Mesenchymal stem cell (in vitro differentiated cells and primary cell): ENCODE measurements at regions not wholly inside any gene's neighbourhood (a gene's known extent, or its start where the extent isn't known, plus 50 kb on each side); places are given as distances from the start of the nearest gene placed in this dataset.
A peak's percentile ranks its signal among the peaks of the same experiment; 100 is the strongest.

Source experiments
- DNase-seq: peaks from one replicate; pipeline ENCODE4 v3.0.0-alpha.2; 2013
- H2AFZ ChIP-seq: one replicate; pipeline ENCODE4 v1.6.1; 2013; ENCODE audit warnings: low read depth, mild to moderate bottlenecking, control low read depth, inconsistent platforms, low read length, moderate library complexity
- H2AK5ac ChIP-seq: 2 replicates; pipeline ENCODE4 v1.6.1; 2013; ENCODE audit warnings: low read length, moderate library complexity, mild to moderate bottlenecking, inconsistent platforms; ENCODE audit not compliant: severe bottlenecking
- H2BK120ac ChIP-seq: one replicate; pipeline ENCODE4 v1.6.1; 2013; ENCODE audit warnings: low read depth, mild to moderate bottlenecking, inconsistent platforms, low read length, moderate library complexity
- H2BK12ac ChIP-seq, 2 experiments: one replicate each; pipeline ENCODE4 v1.6.1; 2013; ENCODE audit warnings: inconsistent platforms in 2 of 2, low read length in 2 of 2, mild to moderate bottlenecking in 2 of 2, moderate library complexity in 2 of 2, control low read depth in 1 of 2
- H2BK15ac ChIP-seq: one replicate; pipeline ENCODE4 v1.6.1; 2013; ENCODE audit warnings: mild to moderate bottlenecking, low read depth, inconsistent platforms; ENCODE audit not compliant: poor library complexity, severe bottlenecking
- H2BK5ac ChIP-seq: 2 replicates; pipeline ENCODE4 v1.6.1; 2013; ENCODE audit warnings: low read depth, mild to moderate bottlenecking, low read length, control low read depth, inconsistent platforms; ENCODE audit not compliant: poor library complexity, severe bottlenecking
- H3K14ac ChIP-seq, 2 experiments: one replicate each; pipeline ENCODE4 v1.6.1; 2013; ENCODE audit warnings: inconsistent platforms in 2 of 2, low read length in 2 of 2, control low read depth in 1 of 2, mild to moderate bottlenecking in 1 of 2, moderate library complexity in 1 of 2
- H3K18ac ChIP-seq, 2 experiments: one replicate each; pipeline ENCODE4 v1.6.1; 2013; ENCODE audit warnings: inconsistent platforms in 2 of 2, low read length in 2 of 2, control low read depth in 1 of 2, low read depth in 1 of 2, mild to moderate bottlenecking in 1 of 2
- H3K23ac ChIP-seq, 2 experiments: one replicate each; pipeline ENCODE4 v1.6.1; 2013; ENCODE audit warnings: inconsistent platforms in 2 of 2, low read length in 2 of 2, mild to moderate bottlenecking in 2 of 2, moderate library complexity in 2 of 2, control low read depth in 1 of 2
- H3K27ac ChIP-seq: 2 replicates; pipeline ENCODE4 v1.5.1; 2013; ENCODE audit warnings: mild to moderate bottlenecking, moderate library complexity, low read length, control low read depth, inconsistent platforms; ENCODE audit not compliant: poor library complexity, severe bottlenecking
- H3K27me3 ChIP-seq, 2 experiments: 2 replicates each; pipeline versions ENCODE4 v1.6.1 to v1.7.0; 2013; ENCODE audit warnings: low read length in 2 of 2, mild to moderate bottlenecking in 2 of 2, moderate library complexity in 2 of 2, control low read depth in 1 of 2, inconsistent platforms in 1 of 2; ENCODE audit not compliant: control insufficient read depth in 1 of 2, insufficient read depth in 1 of 2
- H3K36me3 ChIP-seq, 2 experiments: 2 replicates each; pipeline versions ENCODE4 v1.6.1 to v1.7.0; 2013; ENCODE audit warnings: low read length in 2 of 2, control low read depth in 1 of 2, inconsistent platforms in 1 of 2, low read depth in 1 of 2, mild to moderate bottlenecking in 1 of 2; ENCODE audit not compliant: insufficient read depth in 2 of 2, control insufficient read depth in 1 of 2
- H3K4ac ChIP-seq, 2 experiments: one replicate each; pipeline ENCODE4 v1.6.1; 2013; ENCODE audit warnings: inconsistent platforms in 2 of 2, low read length in 2 of 2, mild to moderate bottlenecking in 2 of 2, moderate library complexity in 2 of 2, control low read depth in 1 of 2, low read depth in 1 of 2
- H3K4me1 ChIP-seq: 2 replicates; pipeline ENCODE4 v1.6.1; 2013; ENCODE audit warnings: low read depth, low read length, control low read depth; ENCODE audit not compliant: control insufficient read depth, insufficient read depth
- H3K4me2 ChIP-seq: 2 replicates; pipeline ENCODE4 v1.6.1; 2013; ENCODE audit warnings: low read length, mild to moderate bottlenecking, inconsistent platforms; ENCODE audit not compliant: poor library complexity, severe bottlenecking
- H3K4me3 ChIP-seq, 2 experiments: 2 replicates each; pipeline versions ENCODE4 v1.5.1 to v1.7.0; 2013; ENCODE audit warnings: low read length in 2 of 2, mild to moderate bottlenecking in 2 of 2, control low read depth in 1 of 2, low read depth in 1 of 2; ENCODE audit not compliant: insufficient read depth in 1 of 2
- H3K79me1 ChIP-seq: replicated peaks from 2 replicates; pipeline ENCODE4 v1.6.1; 2013; ENCODE audit warnings: mild to moderate bottlenecking, control low read depth, low read length, inconsistent platforms; ENCODE audit not compliant: poor library complexity, severe bottlenecking
- H3K9ac ChIP-seq: 2 replicates; pipeline ENCODE4 v1.7.0; 2013; ENCODE audit warnings: mild to moderate bottlenecking, low read length, moderate library complexity
- H3K9me3 ChIP-seq: 2 replicates; pipeline ENCODE4 v1.7.0; 2013; ENCODE audit warnings: mild to moderate bottlenecking, low read length; ENCODE audit not compliant: control insufficient read depth
- H4K8ac ChIP-seq: one replicate; pipeline ENCODE4 v1.6.1; 2013; ENCODE audit warnings: inconsistent platforms, mild to moderate bottlenecking, low read length, moderate library complexity
- H4K91ac ChIP-seq: one replicate; pipeline ENCODE4 v1.6.1; 2013; ENCODE audit warnings: mild to moderate bottlenecking, low read length, inconsistent platforms
- WGBS: methylation state at CpG from one replicate; pipeline ENCODE4 v1.1.7; 2013; ENCODE audit warnings: mixed read lengths; 5-methylcytosine and 5-hydroxymethylcytosine counted together

DNA sequence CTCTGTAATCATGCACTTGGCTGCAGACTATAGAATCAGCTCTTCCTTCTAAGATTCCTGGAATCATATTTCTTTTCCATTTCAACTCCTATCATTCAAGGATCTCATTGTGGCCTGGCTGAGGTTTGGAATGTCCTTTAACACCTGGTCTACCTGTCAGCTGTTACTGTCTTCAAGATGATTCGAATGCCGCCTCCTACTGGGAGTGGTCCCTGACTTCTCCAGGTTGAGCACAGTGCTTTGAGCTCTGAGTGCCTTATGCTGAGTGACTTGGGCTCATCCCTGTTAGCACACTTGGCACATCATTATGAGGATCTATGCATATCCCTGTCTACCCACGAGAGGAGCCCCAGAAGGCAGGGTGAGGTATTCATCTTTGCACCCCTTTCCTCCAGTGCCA is 87.6 kb downstream of the MARCHF4 start:
- no peak overlapping the region for H2BK15ac ChIP-seq
- no peak overlapping the region for H3K14ac ChIP-seq
- H3K4me3 ChIP-seq, result no peak overlapping the region
- H2AFZ ChIP-seq, result no peak overlapping the region
- no peaks in the 10 kb centered on the region for H3K79me1 ChIP-seq
- no peak overlapping the region for H2AK5ac ChIP-seq
- no peak overlapping the region for H3K18ac ChIP-seq
- H3K9ac ChIP-seq, result no peak overlapping the region
- no peaks in the 10 kb centered on the region for H3K27me3 ChIP-seq
- no peak overlapping the region for H3K27ac ChIP-seq
- H2BK120ac ChIP-seq, result no peak overlapping the region
- peaks cover 20% of the 10 kb centered on the region for H3K4me1 ChIP-seq
- H3K36me3 ChIP-seq, result no peaks in the 10 kb centered on the region
- no peak overlapping the region for H2BK12ac ChIP-seq
- no peak for DNase-seq
- H3K9me3 ChIP-seq, result no peaks in the 10 kb centered on the region
- no peak overlapping the region for H2BK5ac ChIP-seq
- WGBS, result 79% methylated on average over 2 of the region's 3 CpGs
- no peak overlapping the region for H4K91ac ChIP-seq
- H3K23ac ChIP-seq, result no peak overlapping the region
- no peak overlapping the region for H3K4ac ChIP-seq
- H3K4me2 ChIP-seq, result no peak overlapping the region
- no peak overlapping the region for H4K8ac ChIP-seq

DNA sequence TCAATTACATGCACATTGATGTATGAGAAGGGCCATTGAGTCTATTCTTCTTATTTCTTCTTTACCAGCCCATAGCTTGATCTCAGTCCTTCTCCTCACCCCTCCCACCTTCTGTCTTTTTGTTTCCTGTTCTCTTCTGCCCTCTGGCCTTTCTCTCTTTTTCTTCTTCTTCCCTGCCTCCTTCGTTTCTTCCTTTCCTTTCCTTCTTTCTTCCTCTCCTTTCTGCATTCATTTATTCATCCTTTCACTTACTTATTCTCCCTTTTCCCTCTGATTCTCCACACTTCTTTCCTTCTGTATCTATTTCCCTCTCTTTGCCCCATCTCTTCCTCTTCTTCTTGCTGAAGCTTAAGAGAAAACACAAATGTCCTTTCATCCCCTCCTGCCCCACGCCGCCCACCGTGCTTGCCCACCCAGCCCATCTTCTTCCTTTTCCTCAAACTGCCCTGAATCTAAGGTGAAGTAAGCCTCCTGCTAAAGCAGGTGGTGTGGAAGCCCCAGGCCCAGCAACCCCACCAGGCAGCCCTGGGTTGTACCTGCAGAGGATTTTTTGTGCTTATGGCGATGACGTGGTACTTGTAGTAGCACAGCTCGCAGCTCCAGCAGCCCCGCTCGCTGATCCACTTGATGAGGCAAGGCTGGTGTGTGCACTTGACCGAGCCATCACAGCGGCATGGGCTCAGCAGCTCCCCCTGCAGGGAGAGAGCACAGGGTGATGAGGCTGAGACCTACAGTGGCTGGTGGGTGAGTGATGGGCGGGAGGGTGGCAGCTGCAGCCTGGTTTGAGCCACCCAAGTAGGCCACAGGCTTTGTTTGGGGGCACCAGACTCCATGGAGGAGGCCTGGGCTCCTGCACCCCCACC is 89.0 kb downstream of the MARCHF4 start:
- H2BK120ac ChIP-seq, result no peak overlapping the region
- peak overlapping the region in 1 of 2 experiments; percentile 79 for H3K14ac ChIP-seq
- H3K9ac ChIP-seq, result no peak overlapping the region
- H3K23ac ChIP-seq, result no peak overlapping the region
- H3K9me3 ChIP-seq, result no peaks in the 10 kb centered on the region
- no peaks in the 10 kb centered on the region for H3K36me3 ChIP-seq
- no peak overlapping the region for H4K91ac ChIP-seq
- peaks cover 20% of the 10 kb centered on the region for H3K4me1 ChIP-seq
- H3K4me3 ChIP-seq, result no peak overlapping the region
- H3K18ac ChIP-seq, result peak overlapping the region in 1 of 2 experiments; percentile 50
- H3K27ac ChIP-seq, result no peak overlapping the region
- H4K8ac ChIP-seq, result no peak overlapping the region
- H2AFZ ChIP-seq, result no peak overlapping the region
- no peak overlapping the region for H2BK15ac ChIP-seq
- H2AK5ac ChIP-seq, result no peak overlapping the region
- H3K4me2 ChIP-seq, result no peak overlapping the region
- peak overlapping the region in 1 of 2 experiments; percentile 75 for H2BK12ac ChIP-seq
- H3K79me1 ChIP-seq, result no peaks in the 10 kb centered on the region
- 82% methylated on average over 12 of the region's 12 CpGs for WGBS
- H2BK5ac ChIP-seq, result no peak overlapping the region
- no peak for DNase-seq
- H3K27me3 ChIP-seq, result no peaks in the 10 kb centered on the region
- no peak overlapping the region for H3K4ac ChIP-seq

DNA sequence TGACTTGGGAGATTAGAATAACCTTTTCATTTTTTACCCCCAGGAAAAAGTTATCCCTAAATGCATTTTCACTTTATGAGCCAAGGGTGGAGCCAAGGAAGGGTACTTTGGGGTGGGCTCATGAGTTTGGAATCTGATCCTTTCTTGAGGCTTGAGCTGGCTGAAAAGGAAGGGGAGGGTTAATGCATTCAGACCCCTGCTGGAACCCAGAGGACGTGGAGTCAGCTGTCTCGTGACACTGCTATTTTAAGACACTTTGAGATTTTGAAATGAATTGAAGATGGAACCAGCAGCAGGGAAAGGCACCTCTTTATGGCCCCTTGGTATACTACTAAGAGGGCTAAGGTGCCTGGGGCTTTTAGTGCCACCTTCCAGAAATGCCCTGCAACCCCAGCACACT is 90.4 kb downstream of the MARCHF4 start:
- Histone ChIP-seq H2BK120ac (no peak overlapping the region), H3K36me3 (peaks cover 0 to 4% of the 10 kb centered on the region in 2 experiments), H2BK15ac (no peak overlapping the region), H3K79me1 (no peaks in the 10 kb centered on the region), H3K4me2 (no peak overlapping the region), H3K4me3 (no peak overlapping the region), H3K27me3 (no peaks in the 10 kb centered on the region), H3K18ac (no peak overlapping the region), H3K4ac (no peak overlapping the region), H2BK5ac (no peak overlapping the region), H2AK5ac (no peak overlapping the region), H4K8ac (peak overlapping the region; percentile 69), H3K23ac (no peak overlapping the region), H3K4me1 (peaks cover 12% of the 10 kb centered on the region), H3K27ac (no peak overlapping the region), H3K9me3 (no peaks in the 10 kb centered on the region), H2BK12ac (no peak overlapping the region), H4K91ac (no peak overlapping the region), H3K9ac (no peak overlapping the region), H3K14ac (no peak overlapping the region), H2AFZ (no peak overlapping the region)
- DNase-seq, result peak; percentile 38
- 32% methylated on average over 2 of the region's 2 CpGs for WGBS

DNA sequence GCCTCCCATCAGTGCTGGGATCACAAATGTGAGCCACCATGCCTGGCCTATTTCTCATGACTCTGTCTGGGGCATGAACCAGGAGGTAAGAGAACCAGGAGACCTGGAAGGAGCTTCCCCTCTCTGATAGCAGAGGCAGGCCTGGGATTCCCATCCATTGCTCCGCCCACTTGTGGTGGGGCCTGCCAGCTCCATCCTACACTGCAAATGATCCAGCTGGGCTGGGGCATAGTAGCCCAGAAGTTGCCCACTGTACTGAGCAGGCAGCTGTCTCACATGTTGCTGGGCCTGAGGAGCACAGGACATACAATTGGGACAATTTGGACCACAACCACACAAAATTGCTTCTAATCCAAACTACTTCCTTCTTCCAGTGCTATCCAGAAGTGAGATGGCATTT is 91.0 kb downstream of the MARCHF4 start:
- 86% methylated on average over 1 of the region's 1 CpG for WGBS
- Histone ChIP-seq H2BK5ac (no peak overlapping the region), H3K9ac (no peak overlapping the region), H3K27ac (no peak overlapping the region), H3K4me2 (no peak overlapping the region), H2AFZ (no peak overlapping the region), H3K36me3 (peaks cover 0 to 4% of the 10 kb centered on the region in 2 experiments), H2AK5ac (no peak overlapping the region), H3K4ac (peak overlapping the region in 1 of 2 experiments; percentile 3), H3K4me3 (no peak overlapping the region), H4K8ac (peak overlapping the region; percentile 59), H2BK12ac (peak overlapping the region in 1 of 2 experiments; percentile 12), H2BK120ac (no peak overlapping the region), H3K18ac (peak overlapping the region; percentile 37), H3K23ac (no peak overlapping the region), H4K91ac (peak overlapping the region; percentile 59), H3K14ac (no peak overlapping the region), H3K4me1 (peaks cover 11% of the 10 kb centered on the region), H3K79me1 (no peaks in the 10 kb centered on the region), H3K9me3 (no peaks in the 10 kb centered on the region), H2BK15ac (no peak overlapping the region), H3K27me3 (no peaks in the 10 kb centered on the region)
- DNase-seq, result no peak
